HAP-1 (cell line): ENCODE measurements at regions not wholly inside any gene's neighbourhood (a gene's known extent, or its start where the extent isn't known, plus 50 kb on each side); places are given as distances from the start of the nearest gene placed in this dataset.

Experiments used
- DNase-seq, 2 experiments: peaks; one replicate each; pipeline ENCODE4 v3.0.0-alpha.2; 2016 to 2020; ENCODE audit warnings: low spot score in 2 of 2
- H3K27me3 ChIP-seq: fragments of 250-450 bp; sonication (Bioruptor Pico); 2 replicates; pipeline ENCODE4 v1.5.1; 2020; ENCODE audit warnings: low read depth, mild to moderate bottlenecking, moderate library complexity
- H3K36me3 ChIP-seq: fragments of 250-450 bp; sonication (Bioruptor Pico); replicated peaks from 2 replicates; pipeline ENCODE4 v1.5.1; 2020; ENCODE audit warnings: mild to moderate bottlenecking
- H3K4me1 ChIP-seq: fragments of 250-450 bp; sonication (Bioruptor Pico); 2 replicates; pipeline ENCODE4 v1.5.1; 2020; ENCODE audit warnings: mild to moderate bottlenecking
- H3K4me3 ChIP-seq: fragments of 250-450 bp; sonication (Bioruptor Pico); 2 replicates; pipeline ENCODE4 v1.5.1; 2020; ENCODE audit warnings: mild to moderate bottlenecking, moderate library complexity
- H3K9me3 ChIP-seq: fragments of 250-450 bp; sonication (Bioruptor Pico); 2 replicates; pipeline ENCODE4 v1.5.1; 2020; ENCODE audit warnings: mild to moderate bottlenecking, moderate library complexity
- in situ Hi-C: fragments of 300-500 bp; cut with MboI; formaldehyde crosslinking; loops from 3 replicates; pipeline ENCODE4 v1.14.3; 2020; ENCODE audit warnings: low sequenced_read_pairs, inconsistent platforms, mixed read lengths

GRCh38 chr20:54361475-54361874 is 113.9 kb upstream of the DOK5 start:
- Histone ChIP-seq H3K27me3 (no peaks in the 10 kb centered on the region), H3K4me3 (no peak overlapping the region), H3K9me3 (no peaks in the 10 kb centered on the region), H3K4me1 (peaks cover 4% of the 10 kb centered on the region), H3K36me3 (no peaks in the 10 kb centered on the region)
- in situ Hi-C loops, result no loop called here
- DNase-seq, result no peak

GRCh38 chr20:54362283-54362682 is 113.1 kb upstream of the DOK5 start:
- Histone ChIP-seq H3K27me3 (no peaks in the 10 kb centered on the region), H3K36me3 (no peaks in the 10 kb centered on the region), H3K4me3 (no peak overlapping the region), H3K4me1 (peaks cover 8% of the 10 kb centered on the region), H3K9me3 (no peaks in the 10 kb centered on the region)
- in situ Hi-C loops, result no loop called here
- no peak for DNase-seq

- no peaks in the 10 kb centered on the region for H3K36me3 ChIP-seq
- no peaks in the 10 kb centered on the region for H3K27me3 ChIP-seq
- in situ Hi-C loops, result no loop called here
- no peak overlapping the region for H3K4me3 ChIP-seq
- H3K9me3 ChIP-seq, result no peaks in the 10 kb centered on the region
- no peak for DNase-seq
- peaks cover 8% of the 10 kb centered on the region for H3K4me1 ChIP-seq
Measured at GRCh38 chr20:54364365-54364764, 111.0 kb upstream of the DOK5 start.

GRCh38 chr20:54364919-54365318 is 110.5 kb upstream of the DOK5 start:
- DNase-seq, result no peak
- Histone ChIP-seq H3K27me3 (no peaks in the 10 kb centered on the region), H3K4me1 (peaks cover 8% of the 10 kb centered on the region), H3K36me3 (no peaks in the 10 kb centered on the region), H3K9me3 (no peaks in the 10 kb centered on the region), H3K4me3 (no peak overlapping the region)
- in situ Hi-C loops, result no loop called here

- no peak overlapping the region for H3K4me3 ChIP-seq
- no peaks in the 10 kb centered on the region for H3K9me3 ChIP-seq
- peaks cover 4% of the 10 kb centered on the region for H3K4me1 ChIP-seq
- in situ Hi-C loops, result no loop called here
- DNase-seq, result peak; percentile 17 to 44
- H3K36me3 ChIP-seq, result no peaks in the 10 kb centered on the region
- no peaks in the 10 kb centered on the region for H3K27me3 ChIP-seq
Measured at GRCh38 chr20:54366669-54367344, 108.6 kb upstream of the DOK5 start.

- Histone ChIP-seq H3K4me1 (peaks cover 4% of the 10 kb centered on the region), H3K27me3 (no peaks in the 10 kb centered on the region), H3K9me3 (no peaks in the 10 kb centered on the region), H3K36me3 (no peaks in the 10 kb centered on the region), H3K4me3 (no peak overlapping the region)
- DNase-seq, result no peak
- in situ Hi-C loops, result no loop called here
Measured at GRCh38 chr20:54368570-54368969, 106.8 kb upstream of the DOK5 start.

GRCh38 chr20:54372313-54372712 is 103.1 kb upstream of the DOK5 start:
- H3K4me1 ChIP-seq, result no peaks in the 10 kb centered on the region
- no peaks in the 10 kb centered on the region for H3K36me3 ChIP-seq
- no peak overlapping the region for H3K4me3 ChIP-seq
- H3K9me3 ChIP-seq, result no peaks in the 10 kb centered on the region
- in situ Hi-C loops, result no loop called here
- no peak for DNase-seq
- no peaks in the 10 kb centered on the region for H3K27me3 ChIP-seq

- in situ Hi-C loops, result no loop called here
- no peak for DNase-seq
Measured at GRCh38 chr20:54377992-54378773, 97.2 kb upstream of the DOK5 start.

GRCh38 chr20:54379893-54380584 is 95.4 kb upstream of the DOK5 start:
- DNase-seq, result no peak
- H3K4me1 ChIP-seq, result no peaks in the 10 kb centered on the region
- in situ Hi-C loops, result no loop called here
- H3K9me3 ChIP-seq, result no peaks in the 10 kb centered on the region
- no peaks in the 10 kb centered on the region for H3K36me3 ChIP-seq
- no peaks in the 10 kb centered on the region for H3K27me3 ChIP-seq
- H3K4me3 ChIP-seq, result no peak overlapping the region

More at GRCh38 chr20:54377992-54378773, 97.2 kb upstream of the DOK5 start:
- Histone ChIP-seq H3K27me3 (no peaks in the 10 kb centered on the region), H3K36me3 (no peaks in the 10 kb centered on the region), H3K9me3 (no peaks in the 10 kb centered on the region), H3K4me3 (no peak overlapping the region), H3K4me1 (no peaks in the 10 kb centered on the region)

GRCh38 chr20:54382419-54382818 is 93.0 kb upstream of the DOK5 start:
- Histone ChIP-seq H3K4me1 (no peaks in the 10 kb centered on the region), H3K36me3 (no peaks in the 10 kb centered on the region), H3K9me3 (no peaks in the 10 kb centered on the region), H3K27me3 (no peaks in the 10 kb centered on the region), H3K4me3 (no peak overlapping the region)
- in situ Hi-C loops, result no loop called here
- DNase-seq, result no peak

- Histone ChIP-seq H3K4me1 (no peaks in the 10 kb centered on the region), H3K36me3 (no peaks in the 10 kb centered on the region), H3K9me3 (no peaks in the 10 kb centered on the region), H3K27me3 (no peaks in the 10 kb centered on the region), H3K4me3 (no peak overlapping the region)
- in situ Hi-C loops, result no loop called here
- DNase-seq, result no peak
Measured at GRCh38 chr20:54385746-54386145, 89.6 kb upstream of the DOK5 start.

- H3K4me1 ChIP-seq, result no peaks in the 10 kb centered on the region
- H3K36me3 ChIP-seq, result no peaks in the 10 kb centered on the region
- no peak for DNase-seq
- in situ Hi-C loops, result no loop called here
- no peaks in the 10 kb centered on the region for H3K9me3 ChIP-seq
- no peaks in the 10 kb centered on the region for H3K27me3 ChIP-seq
- H3K4me3 ChIP-seq, result no peak overlapping the region
Measured at GRCh38 chr20:54389596-54390280, 85.7 kb upstream of the DOK5 start.

- no peak for DNase-seq
- H3K4me1 ChIP-seq, result no peaks in the 10 kb centered on the region
- H3K36me3 ChIP-seq, result no peaks in the 10 kb centered on the region
- no peaks in the 10 kb centered on the region for H3K9me3 ChIP-seq
- no peak overlapping the region for H3K4me3 ChIP-seq
- no peaks in the 10 kb centered on the region for H3K27me3 ChIP-seq
- in situ Hi-C loops, result no loop called here
Measured at GRCh38 chr20:54397292-54398140, 77.9 kb upstream of the DOK5 start.
